Mucosa of descending colon (tissue), 3 donors: ENCODE measurements at regions not wholly inside any gene's neighbourhood (a gene's known extent, or its start where the extent isn't known, plus 50 kb on each side); places are given as distances from the start of the nearest gene placed in this dataset.

Experiments used
- ATAC-seq: fragments of 200-7000 bp; cut with Tn5 transposase; one replicate; pipeline ENCODE4 v1.9.1; 2020; ENCODE audit warnings: mild to moderate bottlenecking, moderate library complexity
- DNase-seq, 3 donors: peaks; one replicate each; pipeline ENCODE4 v3.0.0-alpha.2; 2020
- H3K36me3 ChIP-seq: fragments of 200-600 bp; one replicate; pipeline ENCODE4 v1.8.0; 2021; ENCODE audit warnings: low read depth, mild to moderate bottlenecking
- H3K4me1 ChIP-seq: fragments of 200-600 bp; one replicate; pipeline ENCODE4 v1.8.0; 2021; ENCODE audit warnings: low read depth, mild to moderate bottlenecking
- H3K4me3 ChIP-seq: fragments of 200-600 bp; one replicate; pipeline ENCODE4 v1.8.0; 2021; ENCODE audit warnings: mild to moderate bottlenecking
- H3K9me3 ChIP-seq: fragments of 200-600 bp; one replicate; pipeline ENCODE4 v1.8.0; 2021; ENCODE audit warnings: mild to moderate bottlenecking
- CTCF ChIP-seq: fragments of 200-600 bp; IDR thresholded peaks from one replicate; pipeline ENCODE4 v1.8.0; 2022; ENCODE audit warnings: antibody characterized with exemption, mild to moderate bottlenecking
- intact Hi-C, 2 donors: fragments of 100-400 bp; cut with DNase I in 1 of 2; cut with micrococcal nuclease in 1 of 2; formaldehyde crosslinking; loops; one replicate each; pipeline versions ENCODE4 v1.11.0 to v1.11.1; 2022; cut with DNase I, micrococcal nuclease
- donor health status: DM: no; HTN: no; CAD: no; lungs with moderate emphysema.
- donor health status: DM: no; HTN: no; CAD: no.
- donor health status: DM: no; HTN: yes; CAD: no.

- no peaks in the 10 kb centered on the region for H3K9me3 ChIP-seq
- DNase-seq: peak in 1 of 3 donors; percentile 66
- ATAC-seq: no peak
- intact Hi-C loops: no loop called here
- TF ChIP-seq CTCF: no peak
- no peaks in the 10 kb centered on the region for H3K36me3 ChIP-seq
- H3K4me3 ChIP-seq: no peak overlapping the region
- no peaks in the 10 kb centered on the region for H3K4me1 ChIP-seq
These were observed 80.5 kb upstream of the RALGPS2 start for GRCh38 chr1:178644308-178645120.

- no peaks in the 10 kb centered on the region for H3K4me1 ChIP-seq
- intact Hi-C loops: no loop called here
- ATAC-seq: no peak
- H3K9me3 ChIP-seq: no peaks in the 10 kb centered on the region
- no peaks in the 10 kb centered on the region for H3K36me3 ChIP-seq
- TF ChIP-seq CTCF: no peak
- DNase-seq: no peak
- H3K4me3 ChIP-seq: no peak overlapping the region
These were observed 79.8 kb upstream of the RALGPS2 start for GRCh38 chr1:178645157-178645807.

DNA sequence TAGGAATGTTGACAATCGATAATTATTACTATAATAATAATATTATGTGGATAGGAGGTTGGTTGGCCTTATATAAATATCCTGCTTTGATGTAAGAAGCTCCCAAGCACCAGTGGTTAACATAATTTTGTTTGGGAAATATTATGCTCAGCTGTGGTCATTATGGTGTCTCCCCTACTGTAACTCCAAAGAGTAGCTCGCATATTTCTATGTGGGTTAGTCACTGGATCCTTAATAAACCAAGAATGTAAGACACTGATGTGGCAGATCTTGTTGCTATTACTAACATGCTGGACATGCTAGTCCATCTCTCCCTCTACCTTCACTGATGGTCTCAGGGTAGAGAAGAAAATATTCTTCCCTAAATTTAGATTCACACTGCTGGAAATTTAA is 79.2 kb upstream of the RALGPS2 start:
- no peak for TF ChIP-seq CTCF
- no peaks in the 10 kb centered on the region for H3K4me1 ChIP-seq
- no peaks in the 10 kb centered on the region for H3K9me3 ChIP-seq
- intact Hi-C loops: no loop called here
- DNase-seq: no peak
- H3K4me3 ChIP-seq: no peak overlapping the region
- ATAC-seq: no peak
- H3K36me3 ChIP-seq: no peaks in the 10 kb centered on the region

DNA sequence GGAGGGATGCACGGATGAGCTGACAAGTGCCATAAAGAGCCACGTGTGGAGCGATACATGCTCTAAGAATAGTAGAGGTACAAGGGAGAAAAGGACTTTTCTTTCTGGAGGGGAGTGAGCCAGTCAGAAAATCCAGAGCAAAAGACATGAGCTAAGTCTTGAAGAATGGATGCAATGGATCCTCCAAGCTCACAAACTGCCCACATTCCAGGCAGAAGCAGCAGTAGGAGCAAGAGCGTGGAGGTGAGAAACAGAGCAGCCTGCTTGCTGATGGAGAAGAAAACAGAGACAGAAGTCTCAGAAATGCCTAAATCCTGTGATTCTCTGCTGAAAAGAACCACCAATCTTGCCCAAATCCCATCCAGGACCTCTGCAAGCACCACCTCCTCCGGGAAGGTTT is 78.2 kb upstream of the RALGPS2 start:
- H3K9me3 ChIP-seq: no peaks in the 10 kb centered on the region
- intact Hi-C loops: no loop called here
- H3K4me1 ChIP-seq: no peaks in the 10 kb centered on the region
- ATAC-seq (no peak), DNase-seq (no peak)
- no peak overlapping the region for H3K4me3 ChIP-seq
- TF ChIP-seq CTCF: no peak
- H3K36me3 ChIP-seq: no peaks in the 10 kb centered on the region

- no peaks in the 10 kb centered on the region for H3K36me3 ChIP-seq
- H3K4me1 ChIP-seq: no peaks in the 10 kb centered on the region
- intact Hi-C loops: no loop called here
- no peak for TF ChIP-seq CTCF
- no peak for DNase-seq
- no peaks in the 10 kb centered on the region for H3K9me3 ChIP-seq
- no peak overlapping the region for H3K4me3 ChIP-seq
- ATAC-seq: no peak
These were observed 76.9 kb upstream of the RALGPS2 start for GRCh38 chr1:178648151-178648550.
